HG03439 (cell line): ENCODE measurements at regions not wholly inside any gene's neighbourhood (a gene's known extent, or its start where the extent isn't known, plus 50 kb on each side); places are given as distances from the start of the nearest gene placed in this dataset.

Source experiments
- ATAC-seq: cut with Tn5 transposase; IDR thresholded peaks from one replicate; pipeline ENCODE4 v1.9.1; 2021; ENCODE audit warnings: mild to moderate bottlenecking, moderate library complexity; ENCODE audit not compliant: unreplicated experiment

DNA sequence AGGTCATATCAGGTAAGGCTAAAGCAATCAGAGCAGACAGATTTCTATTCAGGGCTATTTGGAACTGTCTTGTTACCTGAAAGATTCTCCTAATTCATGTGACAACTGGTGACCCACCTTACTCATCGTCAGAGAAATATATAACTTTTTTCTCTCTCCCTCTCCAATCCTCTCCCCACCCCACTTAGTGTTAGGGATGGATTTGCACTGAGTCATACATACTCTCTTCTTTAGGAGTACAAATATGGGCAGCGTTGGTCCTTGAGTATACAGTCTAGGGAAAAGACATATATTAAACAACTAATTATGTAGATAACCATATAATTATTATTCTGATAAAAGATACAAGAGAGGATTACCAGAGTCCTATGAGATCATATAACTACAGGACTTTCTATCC is 246.3 kb downstream of the HHIPL2 start:
- no peak for ATAC-seq

DNA sequence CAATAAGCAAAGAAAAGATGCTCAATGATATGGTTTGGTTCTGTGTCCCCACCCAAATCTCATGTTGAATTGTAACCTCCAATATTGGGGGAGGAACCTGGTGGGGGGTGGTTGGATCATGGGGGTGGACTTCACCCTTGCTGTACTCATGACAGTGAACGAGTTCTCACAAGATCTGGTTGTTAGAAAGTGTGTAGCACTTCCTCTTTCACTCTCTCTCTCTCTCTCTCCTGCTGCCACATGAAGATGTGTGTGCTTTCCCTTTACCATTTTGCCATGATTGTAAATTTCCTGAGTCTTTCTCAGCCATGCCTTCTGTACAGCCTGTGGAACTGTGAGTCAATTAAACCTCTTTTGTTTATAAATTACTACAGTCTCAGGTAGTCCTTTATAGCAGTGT is 248.4 kb downstream of the HHIPL2 start:
- no peak for ATAC-seq

DNA sequence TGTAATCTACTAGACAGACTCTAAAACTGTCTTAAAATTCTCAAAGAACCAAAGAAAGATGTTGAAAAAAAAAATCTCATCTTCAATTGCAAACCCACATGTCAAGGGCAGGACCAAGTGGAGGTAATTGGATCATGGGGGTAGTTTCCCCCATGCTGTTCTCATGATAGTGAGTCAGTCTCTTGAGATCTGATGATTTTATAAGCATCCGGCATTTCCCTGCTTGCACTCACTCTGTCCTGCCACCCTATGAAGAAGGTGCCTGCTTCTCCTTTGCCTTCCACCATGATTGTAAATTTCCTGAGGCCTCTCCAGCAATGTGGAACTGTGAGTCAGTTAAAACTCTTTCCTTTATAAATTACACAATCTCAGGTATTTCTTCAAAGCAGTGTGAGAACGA is 257.0 kb downstream of the HHIPL2 start:
- no peak for ATAC-seq

DNA sequence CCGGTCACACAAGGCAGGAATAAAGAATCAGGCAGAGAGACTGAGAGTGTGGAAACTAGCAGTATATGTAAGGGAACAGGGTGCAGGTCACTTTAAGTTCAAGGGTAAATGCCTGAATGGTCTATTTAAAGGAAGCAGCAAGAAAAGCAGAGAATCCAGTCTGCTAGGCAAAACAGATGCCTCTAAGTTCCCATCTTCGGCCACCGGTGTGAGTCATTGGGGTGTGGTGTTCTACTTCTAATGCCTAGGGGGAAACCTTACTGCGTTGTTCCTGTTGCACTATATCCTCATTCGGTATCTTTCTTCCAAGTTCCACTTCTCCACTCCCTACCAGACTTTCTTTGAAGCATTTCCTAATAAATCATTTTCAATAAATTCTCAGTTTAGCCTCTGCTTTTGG is 259.9 kb downstream of the HHIPL2 start:
- no peak for ATAC-seq

DNA sequence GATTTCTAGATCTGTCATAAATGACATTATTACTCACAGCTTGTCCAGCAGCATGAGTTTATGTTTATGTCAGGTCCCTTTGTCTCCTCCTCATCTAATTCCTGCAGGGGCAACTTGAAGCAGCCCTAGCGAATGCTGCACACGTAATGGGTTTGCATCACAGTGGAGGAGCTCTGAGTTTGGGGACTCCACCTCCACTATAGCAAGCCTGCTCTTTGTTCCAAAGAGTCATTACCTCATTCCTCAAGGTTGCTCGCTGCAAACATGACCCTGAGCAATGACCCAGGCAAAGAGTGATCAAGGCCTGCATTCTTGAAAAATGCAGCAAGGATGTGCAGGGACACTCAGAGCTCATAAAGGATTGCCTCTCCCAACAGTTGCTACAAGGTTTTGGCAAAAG is 261.9 kb downstream of the HHIPL2 start:
- ATAC-seq: no peak

DNA sequence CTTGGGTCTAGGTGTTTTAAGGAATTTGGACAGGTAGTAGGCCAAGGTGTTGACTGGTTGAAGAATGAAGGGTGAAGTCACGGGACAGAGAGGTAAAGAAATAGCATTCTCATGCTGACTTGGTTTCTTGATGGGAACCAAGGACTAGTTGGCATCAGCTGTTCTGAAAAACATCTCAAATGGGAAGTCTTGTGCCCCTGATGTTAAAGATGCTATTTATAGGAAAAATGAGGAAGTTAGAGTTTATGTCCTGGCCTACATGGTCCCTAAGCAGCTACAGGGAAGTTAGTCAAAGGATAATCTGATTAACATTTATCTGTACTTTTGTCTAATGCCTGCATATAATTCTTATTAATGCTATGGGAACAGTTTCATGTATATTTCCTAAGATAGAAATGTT is 262.4 kb downstream of the HHIPL2 start:
- no peak for ATAC-seq

DNA sequence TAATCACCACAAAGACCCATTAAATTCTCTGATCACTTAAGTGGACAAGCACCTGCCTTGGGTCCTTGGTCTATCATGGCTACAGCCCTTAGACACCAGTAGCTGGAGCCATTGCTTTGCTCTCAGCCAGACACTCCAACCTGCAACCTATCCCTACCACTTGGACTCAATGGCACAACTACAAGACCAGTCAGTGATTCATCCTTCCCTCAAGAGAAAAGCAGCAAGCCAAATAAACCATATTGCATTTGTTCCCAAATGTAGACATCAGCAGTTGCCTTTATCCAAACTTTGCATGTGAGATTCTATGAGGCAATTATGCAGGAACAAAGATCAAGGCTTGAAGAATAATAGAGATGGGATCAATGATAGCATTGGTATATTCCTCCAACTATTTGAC is 263.4 kb downstream of the HHIPL2 start:
- no peak for ATAC-seq

DNA sequence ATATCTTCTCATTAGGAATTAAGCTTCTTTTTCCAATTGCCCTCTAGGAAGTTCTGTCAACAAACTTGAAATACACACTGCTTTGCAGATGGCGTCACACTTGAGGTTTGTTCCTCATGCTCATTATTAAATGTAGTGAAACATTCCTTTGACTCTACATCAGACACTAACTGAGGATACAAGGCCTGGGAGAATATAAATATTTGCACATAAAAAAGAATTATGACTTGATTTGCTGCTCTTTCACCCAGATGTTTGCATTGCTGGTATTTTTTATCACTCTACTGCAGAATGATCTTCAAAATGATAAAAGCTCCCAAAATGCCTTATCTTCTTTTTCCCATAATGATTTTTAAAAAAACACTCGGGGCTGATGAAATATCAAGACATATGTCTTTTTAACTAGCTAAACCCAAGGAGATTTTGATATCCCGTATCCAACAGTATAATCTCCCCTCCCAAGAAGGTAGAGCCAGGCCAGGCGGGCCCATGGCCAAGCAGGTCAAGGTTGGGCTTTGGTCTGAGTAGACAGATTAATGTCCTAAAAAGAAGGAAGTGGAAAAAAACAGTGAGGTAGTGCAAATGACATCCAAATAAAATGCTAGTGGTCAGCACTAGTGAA is 264.6 kb downstream of the HHIPL2 start:
- ATAC-seq: no peak

DNA sequence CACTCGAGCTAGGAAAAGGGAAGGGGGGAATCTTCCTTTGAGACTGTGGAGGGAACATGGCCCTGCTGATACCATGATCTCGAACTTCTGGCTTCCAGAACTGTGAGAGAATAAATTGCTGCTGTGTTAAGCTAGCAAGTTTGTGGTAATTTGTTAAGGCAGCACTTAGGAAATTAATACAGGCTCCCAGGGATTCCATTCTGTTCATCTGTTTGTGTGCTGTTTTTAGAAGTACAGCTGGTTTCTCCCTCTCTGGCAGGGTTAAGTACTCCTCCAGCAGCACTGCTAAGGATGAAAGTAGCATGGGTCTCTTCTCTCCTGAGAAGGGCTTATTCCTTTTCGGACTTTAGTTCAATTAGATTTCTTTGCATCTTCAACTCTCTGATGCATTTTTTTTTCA is 268.3 kb downstream of the HHIPL2 start:
- no peak for ATAC-seq

DNA sequence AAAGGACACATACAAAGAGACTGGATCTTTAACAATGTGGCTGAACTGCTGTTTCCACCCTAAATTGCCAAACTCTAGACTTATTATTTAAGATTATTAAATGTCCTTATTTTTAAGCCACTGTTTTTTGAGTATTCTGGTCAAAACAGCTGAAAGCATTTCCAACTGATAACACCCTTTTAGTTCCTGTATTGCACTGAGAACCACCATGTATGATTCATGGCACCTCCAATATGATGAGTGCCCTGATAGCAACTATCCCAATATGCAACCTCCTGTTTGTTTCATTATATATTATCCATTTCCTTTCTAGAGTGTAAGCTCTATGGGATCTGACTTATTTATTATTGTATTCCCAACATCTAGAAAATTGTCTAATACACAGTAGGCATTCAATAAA is 269.4 kb downstream of the HHIPL2 start:
- no peak for ATAC-seq

DNA sequence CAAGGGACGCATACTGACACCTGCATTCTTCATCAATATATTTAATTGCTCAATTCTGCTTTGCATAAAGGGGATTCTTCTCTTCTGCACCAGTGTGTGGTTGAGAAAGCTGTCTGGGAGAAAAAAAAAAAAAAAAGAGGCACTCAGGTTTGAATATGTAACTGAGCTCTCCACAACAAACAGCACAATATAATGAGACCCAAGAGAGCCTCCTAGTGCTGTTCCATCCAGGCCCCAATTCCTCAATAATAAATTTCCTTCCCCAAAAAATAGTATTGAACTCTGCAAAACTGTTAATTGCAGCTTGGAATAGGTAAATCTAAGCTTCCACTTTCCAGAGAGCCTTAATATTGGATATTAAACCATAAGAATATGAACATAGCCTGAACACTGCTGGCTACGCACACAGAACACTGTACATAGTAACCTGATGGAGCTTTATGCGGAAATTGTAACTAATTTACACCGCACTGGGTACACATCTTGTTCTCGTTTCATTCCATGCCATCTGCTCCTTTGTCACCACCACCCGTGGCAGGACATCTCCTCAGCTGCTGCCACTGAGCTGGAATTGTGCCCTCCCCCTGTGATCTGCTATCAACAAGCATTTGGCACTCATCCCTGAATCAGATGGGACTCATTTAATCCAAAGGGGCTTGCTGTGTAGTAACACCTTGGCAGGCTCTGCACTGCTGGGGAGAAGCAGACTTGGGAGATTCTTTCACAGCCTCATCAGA is 272.0 kb downstream of the HHIPL2 start:
- ATAC-seq: no peak

DNA sequence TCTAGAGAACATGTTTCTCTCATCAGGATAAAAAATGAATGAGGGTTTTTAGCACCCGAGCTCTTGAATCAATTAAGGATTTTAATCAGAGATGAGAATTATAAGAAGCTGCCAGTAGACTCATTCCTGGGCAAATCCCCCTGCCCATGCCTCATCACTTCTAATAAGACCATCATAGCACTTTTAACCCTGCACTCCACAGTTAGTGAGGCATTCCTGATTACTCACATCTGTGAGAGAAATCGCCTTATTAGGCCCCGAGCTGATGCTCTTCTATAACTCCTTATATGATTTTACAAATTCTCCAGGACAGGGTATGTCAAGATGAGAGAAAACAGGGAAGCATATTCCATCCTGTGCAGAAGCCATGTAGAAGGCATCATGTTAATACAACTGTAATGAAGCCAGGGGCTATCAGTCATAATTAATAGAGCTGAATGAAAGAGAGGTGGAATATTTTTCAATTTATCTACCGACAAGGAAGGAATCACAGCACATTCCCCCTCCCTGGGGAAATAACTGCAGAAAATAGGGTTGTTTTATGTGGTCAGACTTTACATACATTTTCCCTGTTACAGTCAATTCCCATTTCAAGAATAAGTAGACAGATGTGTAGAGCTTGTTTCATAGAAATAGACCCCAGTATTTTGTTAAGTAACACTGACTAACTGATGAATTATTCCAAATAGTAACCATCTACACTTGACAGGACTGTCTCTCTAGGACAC is 272.7 kb downstream of the HHIPL2 start:
- ATAC-seq: no peak

DNA sequence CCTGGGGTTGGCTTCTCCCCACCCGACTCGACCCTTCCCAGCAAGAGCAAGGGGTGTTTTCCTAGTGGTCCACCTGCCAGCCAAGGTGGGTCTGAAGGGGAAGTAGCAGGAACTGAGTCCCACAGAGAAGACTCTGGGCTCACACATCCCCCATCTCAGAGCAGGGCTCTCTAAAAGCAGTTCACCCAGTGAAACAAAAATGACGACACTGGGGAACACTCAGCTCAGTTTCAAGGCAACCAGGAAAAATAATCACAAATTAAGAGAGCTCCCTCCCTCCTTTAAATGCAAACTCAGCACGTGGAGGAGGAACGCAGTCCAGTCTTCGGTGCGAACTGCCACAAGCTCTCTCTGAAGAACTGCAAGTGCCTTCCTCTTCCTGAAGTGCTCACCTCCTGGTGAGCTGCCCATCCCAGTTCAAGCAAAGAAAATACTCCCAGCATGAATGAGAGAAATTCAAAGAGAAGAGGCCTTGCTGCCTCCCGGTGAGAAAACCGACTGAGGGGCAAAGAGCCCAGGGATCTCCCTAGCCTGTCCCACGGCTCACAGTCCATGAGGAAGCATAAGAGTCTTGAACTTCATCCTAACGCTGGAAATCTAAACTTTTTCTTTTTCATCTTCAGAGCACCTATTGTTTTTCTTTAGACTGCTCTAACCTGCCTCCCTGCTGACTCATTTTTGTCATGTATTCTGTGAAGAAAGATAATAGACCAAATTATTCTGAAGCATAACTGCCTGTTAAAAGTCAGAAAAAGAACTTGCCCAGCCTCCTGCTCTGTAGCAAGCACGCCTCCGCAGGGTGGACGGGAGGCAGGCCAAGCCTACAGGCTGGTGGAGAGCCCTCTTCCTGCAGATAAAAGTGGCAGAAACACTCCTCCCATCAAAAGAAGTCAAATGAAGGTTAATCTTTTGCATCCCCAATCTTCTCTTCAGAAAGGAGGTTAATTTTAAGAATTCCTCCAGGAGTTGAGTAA is 281.4 kb downstream of the HHIPL2 start:
- no peak for ATAC-seq

DNA sequence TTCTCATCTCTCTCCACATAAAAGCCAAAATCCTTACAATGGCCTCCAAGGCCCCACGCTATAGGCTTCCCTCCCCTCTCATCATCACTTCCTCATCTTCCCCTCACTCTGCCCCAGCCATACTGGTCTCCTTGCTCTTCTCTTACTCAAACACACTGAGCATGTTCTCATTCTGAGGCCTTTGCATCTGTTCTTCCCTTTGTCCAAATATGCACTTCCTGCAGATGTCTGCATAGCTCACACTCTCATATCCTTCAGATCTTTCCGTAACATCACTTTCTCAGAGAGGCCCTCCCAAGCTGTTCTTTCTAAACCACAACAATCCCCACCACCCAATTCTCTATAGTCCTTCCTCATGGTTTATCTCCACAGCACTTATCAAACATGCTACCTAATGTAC is 284.1 kb downstream of the HHIPL2 start:
- ATAC-seq: no peak

DNA sequence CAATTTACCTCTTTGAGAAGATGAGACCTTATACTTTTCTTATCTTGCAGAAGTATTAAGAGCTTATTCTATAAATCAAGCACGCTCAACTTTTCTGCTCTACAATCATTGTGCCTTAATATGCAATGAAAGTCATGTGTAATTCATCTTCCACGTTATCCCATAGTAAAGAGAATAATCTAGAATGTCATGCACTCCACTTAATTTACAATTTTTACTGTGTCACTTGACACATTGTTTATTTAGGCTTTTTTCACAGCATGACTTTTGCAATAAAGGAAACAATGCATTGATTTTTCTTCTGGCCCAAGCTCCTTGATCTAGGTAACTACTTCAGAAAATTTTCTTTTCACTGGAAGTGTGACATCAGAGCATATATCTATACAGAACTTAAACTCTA is 290.9 kb downstream of the HHIPL2 start:
- ATAC-seq: no peak

DNA sequence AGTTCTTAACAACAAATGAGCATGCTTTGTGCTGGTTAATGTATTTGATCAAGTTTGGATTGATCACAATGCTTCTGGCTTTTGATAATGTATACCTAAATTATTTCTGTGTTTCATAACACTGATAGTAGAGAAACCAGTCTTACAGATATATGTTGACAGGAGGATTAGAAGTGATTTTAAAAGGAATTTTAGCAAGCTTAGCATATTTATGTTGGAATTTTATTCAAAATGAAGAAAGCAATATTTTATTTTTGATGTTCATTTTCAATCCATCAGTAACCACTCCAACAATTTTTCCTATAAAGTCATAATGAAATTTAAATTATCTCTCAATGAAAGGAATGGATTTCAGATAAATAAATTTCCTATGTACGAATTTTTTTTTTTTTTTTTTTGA is 291.8 kb downstream of the HHIPL2 start:
- ATAC-seq: no peak

DNA sequence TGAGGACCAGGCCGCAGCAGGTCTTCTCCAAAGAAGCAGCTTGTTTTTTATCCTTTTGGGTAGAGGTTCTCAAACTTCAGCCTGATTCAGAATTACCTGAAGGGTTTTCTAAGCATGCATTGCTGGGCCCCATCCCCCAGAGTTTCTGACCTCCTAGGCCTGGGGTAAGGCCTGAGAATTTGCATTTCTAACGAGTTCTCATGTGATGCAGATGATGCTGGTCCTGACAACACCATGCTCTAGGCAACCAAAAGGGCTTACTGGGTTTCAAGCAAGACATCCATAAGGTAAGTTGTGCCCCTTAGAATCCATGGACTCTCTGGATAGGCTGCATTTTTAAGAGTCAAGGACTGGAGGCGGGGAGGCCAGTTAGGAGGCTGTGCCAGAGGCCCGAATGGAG is 295.1 kb downstream of the HHIPL2 start:
- no peak for ATAC-seq

DNA sequence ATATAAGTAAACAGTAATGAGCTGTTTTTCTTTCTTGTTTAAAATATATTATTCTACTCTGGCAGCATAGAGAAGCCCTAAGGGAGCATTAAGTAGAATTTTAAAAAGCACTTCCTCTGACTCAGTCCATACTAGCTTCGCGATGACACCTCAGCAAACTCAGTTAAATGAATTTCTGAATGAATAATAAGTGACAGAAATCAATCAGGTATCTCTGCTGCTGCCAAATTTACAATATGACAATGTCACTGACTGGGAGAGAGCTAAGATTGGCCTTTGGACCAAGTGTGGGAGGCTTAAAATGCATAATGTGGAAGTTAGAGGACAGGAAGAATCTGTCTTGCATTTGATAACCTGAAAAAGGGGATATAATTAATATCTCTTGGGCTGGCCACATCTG is 296.1 kb downstream of the HHIPL2 start:
- ATAC-seq: no peak

DNA sequence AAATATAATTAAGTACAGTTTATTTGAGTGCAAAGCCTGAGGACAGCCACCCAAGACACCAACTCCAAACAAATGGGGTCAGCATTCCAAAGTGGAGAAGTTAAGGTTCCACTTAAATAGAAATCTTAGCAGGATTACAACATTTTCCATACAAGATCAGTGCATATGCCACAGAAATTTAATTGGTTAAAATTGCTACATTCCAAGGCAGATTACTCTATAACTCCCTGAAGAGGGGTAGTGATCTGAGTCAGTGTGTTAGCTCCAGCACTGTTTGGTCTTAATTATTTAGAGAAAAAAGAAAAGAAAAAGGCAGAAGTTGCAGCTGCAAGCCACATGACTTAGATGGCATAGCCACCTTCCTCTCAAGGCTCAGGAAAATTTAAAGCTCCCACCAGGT is 297.5 kb downstream of the HHIPL2 start:
- no peak for ATAC-seq

DNA sequence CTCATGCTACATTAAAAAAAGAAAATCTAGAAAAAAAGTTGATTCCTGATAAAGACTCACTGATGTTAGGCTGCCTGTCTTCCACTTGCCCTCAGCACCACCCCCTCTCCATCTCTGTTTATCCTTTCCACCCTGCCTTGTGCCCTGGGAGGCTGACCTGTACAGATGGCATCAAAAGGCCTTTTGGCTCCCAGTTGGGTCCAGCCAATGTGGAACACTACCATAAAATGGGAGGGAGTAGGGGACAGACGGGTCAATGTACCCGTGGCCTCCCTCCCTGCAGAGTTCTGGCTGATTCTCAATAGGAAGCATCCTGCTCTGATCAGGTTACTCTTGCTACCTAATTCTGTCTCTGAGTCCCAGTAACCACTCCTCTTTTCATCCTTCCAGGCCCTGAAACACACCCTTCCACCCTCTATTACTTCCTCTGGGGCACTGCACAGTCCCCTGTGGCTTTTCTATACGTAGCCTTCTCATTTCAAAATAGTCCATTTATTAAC is 300.0 kb downstream of the HHIPL2 start:
- no peak for ATAC-seq

DNA sequence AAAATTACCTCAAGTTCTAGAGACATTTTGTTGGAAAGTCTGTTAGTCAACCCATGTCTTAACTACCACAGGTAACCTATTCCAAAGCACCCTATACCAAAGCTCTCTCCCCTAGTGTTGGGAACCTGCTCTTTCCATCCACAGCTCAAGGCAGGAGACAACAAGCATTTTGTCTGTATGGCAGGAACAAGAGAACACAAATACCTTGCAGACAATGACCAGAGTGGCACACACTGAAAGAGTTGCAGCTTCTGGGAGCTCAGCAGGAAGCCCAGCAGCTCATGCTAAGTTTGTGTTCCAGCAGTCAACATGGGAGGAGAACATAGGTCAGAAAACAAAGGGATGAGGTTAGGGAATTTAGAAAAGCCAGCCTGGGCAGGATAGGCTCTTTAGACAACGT is 300.8 kb downstream of the HHIPL2 start:
- no peak for ATAC-seq
